Esophagus (tissue), 2 donors: ENCODE measurements at regions not wholly inside any gene's neighbourhood (a gene's known extent, or its start where the extent isn't known, plus 50 kb on each side); places are given as distances from the start of the nearest gene placed in this dataset.

Experiments
- H3K27ac ChIP-seq, 2 donors: one replicate each; pipeline ENCODE4 v1.5.1; 2013; ENCODE audit warnings: low read depth in 2 of 2, mild to moderate bottlenecking in 2 of 2, inconsistent platforms in 1 of 2, low read length in 1 of 2, moderate library complexity in 1 of 2
- H3K27me3 ChIP-seq, 2 donors: one replicate each; pipeline ENCODE4 v1.6.1; 2013; ENCODE audit warnings: low read length in 2 of 2, control low read depth in 1 of 2, mild to moderate bottlenecking in 1 of 2; ENCODE audit not compliant: insufficient read depth in 2 of 2, control insufficient read depth in 1 of 2
- H3K36me3 ChIP-seq, 2 donors: one replicate each; pipeline ENCODE4 v1.6.1; 2013; ENCODE audit warnings: low read length in 1 of 2; ENCODE audit not compliant: control insufficient read depth in 2 of 2, insufficient read depth in 2 of 2
- H3K4me1 ChIP-seq, 2 donors: one replicate each; pipeline ENCODE4 v1.6.1; 2013; ENCODE audit warnings: low read length in 1 of 2; ENCODE audit not compliant: control insufficient read depth in 2 of 2, insufficient read depth in 2 of 2
- H3K4me3 ChIP-seq, 2 donors: one replicate each; pipeline ENCODE4 v1.5.1; 2013; ENCODE audit warnings: low read length in 2 of 2, mild to moderate bottlenecking in 2 of 2, low read depth in 1 of 2, moderate library complexity in 1 of 2
- H3K9me3 ChIP-seq, 2 donors: one replicate each; pipeline ENCODE4 v1.6.1; 2013; ENCODE audit warnings: mild to moderate bottlenecking in 2 of 2, low read depth in 1 of 2, low read length in 1 of 2, moderate library complexity in 1 of 2; ENCODE audit not compliant: control insufficient read depth in 2 of 2, insufficient read depth in 1 of 2
- WGBS, 2 donors: extraction: QIAGEN DNeasy Blood & Tissue Kit; methylation state at CpG; one replicate each; pipeline ENCODE4 v1.1.7; 2013; 5-methylcytosine and 5-hydroxymethylcytosine counted together
- donor health status: healthy with polysubstance abuse.
- donor health status: Bipolar disorder and iron deficiency.

DNA sequence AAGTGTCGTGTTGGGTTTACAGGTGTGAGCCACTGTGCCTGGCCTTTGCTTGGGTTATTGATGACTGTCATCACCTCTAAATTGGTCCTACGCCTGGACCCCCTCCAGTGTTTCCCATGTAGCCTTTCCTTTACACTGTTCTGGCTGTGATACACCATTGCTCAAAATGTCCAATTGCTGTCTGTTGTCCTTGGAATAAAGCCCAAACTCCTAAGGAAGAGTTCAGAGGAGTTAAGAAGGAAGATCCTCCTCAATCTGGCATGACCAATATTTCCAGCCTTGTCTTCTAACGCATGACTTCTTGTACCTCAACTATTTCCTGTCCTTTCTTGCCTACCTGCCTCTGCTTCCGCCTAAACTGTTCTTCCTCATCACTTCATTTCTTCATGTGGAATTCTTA is 113.1 kb downstream of the POLR2M start:
- Histone ChIP-seq H3K4me3 (no peak overlapping the region), H3K4me1 (no peaks in the 10 kb centered on the region), H3K9me3 (peaks cover 0 to 3% of the 10 kb centered on the region in 2 donors), H3K36me3 (no peaks in the 10 kb centered on the region), H3K27me3 (no peaks in the 10 kb centered on the region), H3K27ac (no peak overlapping the region)
- WGBS, 2 donors, result 84 to 91% methylated on average over 4 of the region's 4 CpGs

GRCh38 chr15:57820119-57820518 is 113.6 kb downstream of the POLR2M start:
- Histone ChIP-seq H3K4me1 (no peaks in the 10 kb centered on the region), H3K27ac (no peak overlapping the region), H3K27me3 (no peaks in the 10 kb centered on the region), H3K4me3 (no peak overlapping the region), H3K36me3 (no peaks in the 10 kb centered on the region), H3K9me3 (peaks cover 0 to 3% of the 10 kb centered on the region in 2 donors)
- WGBS, 2 donors, result 46 to 47% methylated on average over 2 of the region's 2 CpGs

GRCh38 chr15:57821826-57822225 is 115.3 kb downstream of the POLR2M start:
- 73 to 77% methylated on average over 2 of the region's 2 CpGs for WGBS, 2 donors
- H3K4me3 ChIP-seq, result no peak overlapping the region
- no peaks in the 10 kb centered on the region for H3K36me3 ChIP-seq
- H3K27me3 ChIP-seq, result no peaks in the 10 kb centered on the region
- no peaks in the 10 kb centered on the region for H3K4me1 ChIP-seq
- H3K27ac ChIP-seq, result no peak overlapping the region
- H3K9me3 ChIP-seq, result peaks cover 0 to 3% of the 10 kb centered on the region in 2 donors

GRCh38 chr15:57823325-57823882 is 116.9 kb downstream of the POLR2M start:
- Histone ChIP-seq H3K9me3 (peaks cover 0 to 3% of the 10 kb centered on the region in 2 donors), H3K27me3 (no peaks in the 10 kb centered on the region), H3K4me1 (no peaks in the 10 kb centered on the region), H3K27ac (no peak overlapping the region), H3K4me3 (no peak overlapping the region), H3K36me3 (no peaks in the 10 kb centered on the region)
- WGBS, 2 donors, result 68 to 72% methylated on average over 6 of the region's 6 CpGs

- H3K4me3 ChIP-seq, result no peak overlapping the region
- 71 to 81% methylated on average over 3 of the region's 3 CpGs for WGBS, 2 donors
- H3K9me3 ChIP-seq, result no peaks in the 10 kb centered on the region
- no peaks in the 10 kb centered on the region for H3K4me1 ChIP-seq
- H3K36me3 ChIP-seq, result no peaks in the 10 kb centered on the region
- H3K27me3 ChIP-seq, result no peaks in the 10 kb centered on the region
- H3K27ac ChIP-seq, result no peak overlapping the region
Measured at GRCh38 chr15:57824186-57824585, 117.7 kb downstream of the POLR2M start.

DNA sequence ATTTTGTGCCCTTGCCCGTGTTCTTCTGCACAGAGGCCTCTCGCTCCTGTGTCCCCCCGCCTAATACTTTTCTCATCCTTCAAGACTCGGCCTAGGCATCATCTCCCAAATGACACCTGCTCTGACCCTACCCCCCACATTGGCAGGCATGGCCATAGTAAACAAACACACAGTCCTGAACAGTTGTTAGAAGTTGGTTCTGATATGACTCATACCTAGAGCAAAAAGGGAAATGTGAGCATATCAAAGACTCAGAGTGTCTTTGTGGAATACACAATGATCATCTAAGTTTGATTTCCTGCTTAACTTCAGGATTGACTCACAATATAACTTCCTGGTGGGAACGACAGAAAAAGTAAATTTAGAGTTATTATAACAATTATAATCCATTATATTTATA is 120.5 kb downstream of the POLR2M start:
- no peak overlapping the region for H3K27ac ChIP-seq
- H3K9me3 ChIP-seq, result no peaks in the 10 kb centered on the region
- H3K36me3 ChIP-seq, result no peaks in the 10 kb centered on the region
- H3K27me3 ChIP-seq, result peaks cover 0 to 2% of the 10 kb centered on the region in 2 donors
- no peak overlapping the region for H3K4me3 ChIP-seq
- WGBS, 2 donors, result 71 to 76% methylated on average over 5 of the region's 5 CpGs
- no peaks in the 10 kb centered on the region for H3K4me1 ChIP-seq

GRCh38 chr15:57827971-57828370 is 121.5 kb downstream of the POLR2M start:
- 79 to 82% methylated on average over 2 of the region's 2 CpGs for WGBS, 2 donors
- Histone ChIP-seq H3K9me3 (no peaks in the 10 kb centered on the region), H3K27me3 (peaks cover 0 to 2% of the 10 kb centered on the region in 2 donors), H3K27ac (no peak overlapping the region), H3K4me3 (no peak overlapping the region), H3K4me1 (no peaks in the 10 kb centered on the region), H3K36me3 (no peaks in the 10 kb centered on the region)

GRCh38 chr15:57832183-57832582 is 125.7 kb downstream of the POLR2M start:
- H3K4me3 ChIP-seq, result no peak overlapping the region
- H3K27me3 ChIP-seq, result peaks cover 0 to 2% of the 10 kb centered on the region in 2 donors
- WGBS, 2 donors, result 85 to 90% methylated on average over 1 of the region's 1 CpG
- H3K4me1 ChIP-seq, result no peaks in the 10 kb centered on the region
- no peaks in the 10 kb centered on the region for H3K36me3 ChIP-seq
- no peaks in the 10 kb centered on the region for H3K9me3 ChIP-seq
- H3K27ac ChIP-seq, result no peak overlapping the region

DNA sequence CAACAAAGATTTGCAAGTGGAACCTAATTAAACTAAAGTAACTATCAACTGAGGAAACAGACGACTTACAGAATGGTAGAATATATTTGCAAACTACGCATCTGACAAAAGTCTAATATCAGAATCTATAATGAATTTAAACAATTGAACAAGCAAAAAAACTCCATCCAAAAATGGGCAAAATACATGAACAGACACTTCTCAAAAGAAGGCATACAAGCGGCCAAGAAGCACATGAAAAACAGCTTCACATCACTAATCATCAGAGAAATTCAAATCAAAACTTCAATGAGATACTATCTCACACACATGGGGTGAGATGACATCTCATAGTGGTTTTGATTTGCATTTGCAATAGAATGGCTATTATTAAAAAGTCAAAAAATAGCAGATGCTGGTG is 128.6 kb downstream of the POLR2M start:
- 93 to 95% methylated on average over 3 of the region's 3 CpGs for WGBS, 2 donors
- H3K4me1 ChIP-seq, result no peaks in the 10 kb centered on the region

DNA sequence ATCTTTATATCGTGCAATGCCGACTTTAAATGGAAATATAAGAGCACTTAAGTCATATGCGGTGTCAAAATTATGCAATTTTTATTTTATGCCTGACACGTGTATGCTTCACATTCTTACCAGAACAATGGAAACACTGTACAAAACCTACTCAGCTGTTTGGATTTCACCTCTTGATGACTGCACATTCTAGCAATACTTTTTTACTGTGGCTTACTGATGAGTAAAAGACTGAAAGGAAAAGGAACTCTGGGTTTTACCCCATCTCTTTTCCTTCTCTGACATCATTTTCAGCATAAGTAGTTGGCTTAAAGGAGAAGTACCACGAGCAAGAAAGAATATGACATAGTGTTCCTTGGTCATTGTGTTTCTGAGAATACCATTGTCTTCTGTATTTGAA is 142.8 kb downstream of the POLR2M start:
- H3K4me3 ChIP-seq, result no peak overlapping the region
- 71 to 76% methylated on average over 5 of the region's 5 CpGs for WGBS, 2 donors
- no peak overlapping the region for H3K27ac ChIP-seq
- no peaks in the 10 kb centered on the region for H3K4me1 ChIP-seq
- no peaks in the 10 kb centered on the region for H3K27me3 ChIP-seq
- no peaks in the 10 kb centered on the region for H3K9me3 ChIP-seq
- H3K36me3 ChIP-seq, result no peaks in the 10 kb centered on the region

More for the DNA sequence above, 128.6 kb downstream of the POLR2M start:
- H3K4me3 ChIP-seq, result no peak overlapping the region
- no peaks in the 10 kb centered on the region for H3K27me3 ChIP-seq
- H3K27ac ChIP-seq, result no peak overlapping the region
- no peaks in the 10 kb centered on the region for H3K36me3 ChIP-seq
- H3K9me3 ChIP-seq, result no peaks in the 10 kb centered on the region
